Adrenal gland (tissue), 9 donors: ENCODE measurements at regions not wholly inside any gene's neighbourhood (a gene's known extent, or its start where the extent isn't known, plus 50 kb on each side); places are given as distances from the start of the nearest gene placed in this dataset.

ENCODE experiments used
- DNase-seq, 7 donors: peaks; one replicate each; pipeline ENCODE4 v3.0.0-alpha.2; 2019 to 2020
- H3K27ac ChIP-seq, 5 donors: fragments of 200-600 bp; sonication (generic) in 4 of 5; 1 replicate in 3 of 5; 2 replicates in 2 of 5; pipeline versions ENCODE4 v1.5.1 to v1.8.0; 2016 to 2020; ENCODE audit warnings: mild to moderate bottlenecking in 1 of 5
- H3K27me3 ChIP-seq: fragments of 200-600 bp; 2 replicates; pipeline ENCODE4 v1.8.0; 2021
- H3K36me3 ChIP-seq, 2 donors: fragments of 200-600 bp; replicated peaks in 1 of 2; 1 replicate in 1 of 2; 2 replicates in 1 of 2; pipeline versions ENCODE4 v1.5.1 to v1.8.0; 2018 to 2022
- H3K4me1 ChIP-seq, 2 donors: fragments of 200-600 bp; replicated peaks in 1 of 2; 1 replicate in 1 of 2; 2 replicates in 1 of 2; pipeline versions ENCODE4 v1.5.1 to v1.8.0; 2018 to 2021
- H3K4me3 ChIP-seq, 4 donors: fragments of 200-600 bp; sonication (generic) in 3 of 4; one replicate each; pipeline ENCODE4 v1.5.1; 2016 to 2018
- H3K9me3 ChIP-seq, 3 donors: fragments of 200-600 bp; sonication (generic) in 1 of 3; replicated peaks in 1 of 3; 1 replicate in 2 of 3; 2 replicates in 1 of 3; pipeline versions ENCODE4 v1.5.1 to v1.8.0; 2016 to 2021
- POLR2A ChIP-seq, 2 donors: fragments of 450-650 bp; IDR thresholded peaks; one replicate each; pipeline ENCODE4 v1.6.1; 2017; ENCODE audit warnings: antibody characterized with exemption in 2 of 2, mild to moderate bottlenecking in 2 of 2, moderate library complexity in 1 of 2
- WGBS, 4 donors: extraction: QIAGEN DNeasy Blood & Tissue Kit in 2 of 4; methylation state at CpG; one replicate each; pipeline versions ENCODE4 v1.1.5 to v1.1.7; 2013 to 2017; 5-methylcytosine and 5-hydroxymethylcytosine counted together
- intact Hi-C, 2 donors: fragments of 100-400 bp; cut with DNase I; formaldehyde crosslinking; loops; one replicate each; pipeline versions ENCODE4 v1.14.1 to v1.15.0; 2022 to 2023
- TF ChIP-seq, protein P1 (sequence below), 6 experiments: fragments of 450-650 bp in 4 of 6; fragments of 200-600 bp in 2 of 6; sonication (generic) in 1 of 6; IDR thresholded peaks; 1 replicate in 5 of 6; 2 replicates in 1 of 6; pipeline versions ENCODE4 v1.5.1 to v1.8.0; 2016 to 2021; ENCODE audit warnings: antibody characterized with exemption in 6 of 6, mild to moderate bottlenecking in 2 of 6, moderate library complexity in 1 of 6
- donor health status: healthy with polysubstance abuse.
- donor health status: Bipolar disorder and iron deficiency.
- donor health status: DM: yes; HTN: yes; CAD: no.
- donor health status: DM: no; HTN: no; CAD: no.
- donor health status: DM: no; HTN: no; CAD: no.

- Histone ChIP-seq H3K36me3 (no peaks in the 10 kb centered on the region), H3K9me3 (no peaks in the 10 kb centered on the region), H3K4me1 (no peaks in the 10 kb centered on the region), H3K27ac (no peak overlapping the region), H3K4me3 (no peak overlapping the region), H3K27me3 (no peaks in the 10 kb centered on the region)
- 83 to 85% (median 83%) methylated on average over 1 of the region's 1 CpG for WGBS, 4 donors
- intact Hi-C loops, result no loop called here
- TF ChIP-seq, protein P1, sequence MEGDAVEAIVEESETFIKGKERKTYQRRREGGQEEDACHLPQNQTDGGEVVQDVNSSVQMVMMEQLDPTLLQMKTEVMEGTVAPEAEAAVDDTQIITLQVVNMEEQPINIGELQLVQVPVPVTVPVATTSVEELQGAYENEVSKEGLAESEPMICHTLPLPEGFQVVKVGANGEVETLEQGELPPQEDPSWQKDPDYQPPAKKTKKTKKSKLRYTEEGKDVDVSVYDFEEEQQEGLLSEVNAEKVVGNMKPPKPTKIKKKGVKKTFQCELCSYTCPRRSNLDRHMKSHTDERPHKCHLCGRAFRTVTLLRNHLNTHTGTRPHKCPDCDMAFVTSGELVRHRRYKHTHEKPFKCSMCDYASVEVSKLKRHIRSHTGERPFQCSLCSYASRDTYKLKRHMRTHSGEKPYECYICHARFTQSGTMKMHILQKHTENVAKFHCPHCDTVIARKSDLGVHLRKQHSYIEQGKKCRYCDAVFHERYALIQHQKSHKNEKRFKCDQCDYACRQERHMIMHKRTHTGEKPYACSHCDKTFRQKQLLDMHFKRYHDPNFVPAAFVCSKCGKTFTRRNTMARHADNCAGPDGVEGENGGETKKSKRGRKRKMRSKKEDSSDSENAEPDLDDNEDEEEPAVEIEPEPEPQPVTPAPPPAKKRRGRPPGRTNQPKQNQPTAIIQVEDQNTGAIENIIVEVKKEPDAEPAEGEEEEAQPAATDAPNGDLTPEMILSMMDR (IDR thresholded peaks at IDR 0.05), result no peak
- no peak for DNase-seq
These were observed 403.2 kb upstream of the CDH19 start for GRCh38 chr18:67007085-67007484.

DNA sequence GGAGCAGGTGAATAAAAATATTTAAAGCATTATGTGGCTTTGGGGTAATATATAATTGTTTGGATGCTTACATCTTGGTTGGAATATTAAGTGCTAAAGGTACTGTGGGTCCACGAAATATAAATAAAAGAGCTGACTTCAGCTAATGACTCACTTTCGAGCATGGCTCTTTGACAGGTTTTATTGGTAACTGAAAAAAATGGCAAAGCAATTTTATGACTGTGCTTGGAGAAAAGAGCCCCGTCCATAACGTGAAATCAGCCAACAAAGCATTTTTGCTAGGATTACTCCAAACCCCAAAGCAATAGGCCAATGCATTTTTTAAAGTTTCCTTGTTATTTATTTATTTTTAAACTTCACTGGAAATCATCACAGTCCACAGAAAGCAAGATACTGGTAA is 397.2 kb upstream of the CDH19 start:
- Histone ChIP-seq H3K9me3 (no peaks in the 10 kb centered on the region), H3K27ac (no peak overlapping the region), H3K27me3 (no peaks in the 10 kb centered on the region), H3K4me3 (no peak overlapping the region), H3K4me1 (no peaks in the 10 kb centered on the region), H3K36me3 (no peaks in the 10 kb centered on the region)
- 59 to 69% (median 66%) methylated on average over 4 of the region's 4 CpGs for WGBS, 4 donors
- no peak for DNase-seq
- intact Hi-C loops, result no loop called here
- TF ChIP-seq, protein P1 (IDR thresholded peaks at IDR 0.05), result no peak
- TF ChIP-seq POLR2A (IDR thresholded peaks at IDR 0.05), result no peak

- intact Hi-C loops, result no loop called here
- Histone ChIP-seq H3K27me3 (no peaks in the 10 kb centered on the region), H3K36me3 (no peaks in the 10 kb centered on the region), H3K9me3 (no peaks in the 10 kb centered on the region), H3K4me3 (no peak overlapping the region), H3K27ac (no peak overlapping the region), H3K4me1 (no peaks in the 10 kb centered on the region)
- DNase-seq, result no peak
- TF ChIP-seq, protein P1 (IDR thresholded peaks at IDR 0.05), result no peak
- TF ChIP-seq POLR2A (IDR thresholded peaks at IDR 0.05), result no peak
These were observed 395.1 kb upstream of the CDH19 start for GRCh38 chr18:66999003-66999402.

- intact Hi-C loops, result no loop called here
- no peak overlapping the region for H3K27ac ChIP-seq
- DNase-seq, result no peak
- H3K27me3 ChIP-seq, result no peaks in the 10 kb centered on the region
- H3K4me1 ChIP-seq, result no peaks in the 10 kb centered on the region
- WGBS, 4 donors, result 89 to 92% (median 90%) methylated on average over 2 of the region's 2 CpGs
- no peaks in the 10 kb centered on the region for H3K9me3 ChIP-seq
- TF ChIP-seq, protein P1 (IDR thresholded peaks at IDR 0.05), result no peak
- no peak for TF ChIP-seq POLR2A (IDR thresholded peaks at IDR 0.05)
- no peaks in the 10 kb centered on the region for H3K36me3 ChIP-seq
- no peak overlapping the region for H3K4me3 ChIP-seq
These were observed 391.4 kb upstream of the CDH19 start for GRCh38 chr18:66995270-66995669.
